ENCODE measurements at regions not wholly inside any gene's neighbourhood (a gene's known extent, or its start where the extent isn't known, plus 50 kb on each side); places are given as distances from the start of the nearest gene placed in this dataset.

- TF ChIP-seq CTCF (IDR thresholded peaks at IDR 0.05) (no peak), POLR2A (IDR thresholded peaks at IDR 0.05) (no peak)
These were observed 1221.8 kb upstream of the SEL1L start for GRCh38 chr14:82755476-82755875.
